ENCODE measurements at regions not wholly inside any gene's neighbourhood (a gene's known extent, or its start where the extent isn't known, plus 50 kb on each side); places are given as distances from the start of the nearest gene placed in this dataset.
A peak's percentile ranks its signal among the peaks of the same experiment; 100 is the strongest.

GRCh38 chr10:84994722-84995121, 666.3 kb downstream of the CCSER2 start:
- 73 to 77% methylated on average over 1 of the region's 1 CpG for WGBS, 2 donors

GRCh38 chr10:84996580-84996979, 668.2 kb downstream of the CCSER2 start:
- TF ChIP-seq CTCF (IDR thresholded peaks at IDR 0.05) (no peak), POLR2A (IDR thresholded peaks at IDR 0.05) (no peak)
- Histone ChIP-seq H3K36me3 (replicated peaks in 1 of 2; ENCODE audit: insufficient read depth in 1 of 2, low read depth in 2 of 2) (no peaks in the 10 kb centered on the region), H3K9me3 (no peaks in the 10 kb centered on the region), H3K4me3 (no peak overlapping the region), H3K4me1 (peaks cover 37% of the 10 kb centered on the region), H3K27ac (no peak overlapping the region), H3K27me3 (no peaks in the 10 kb centered on the region)
- no peak for DNase-seq
- no peak for ATAC-seq
- intact Hi-C loops (cut with DNase I) = no loop called here
- 86 to 97% methylated on average over 3 of the region's 3 CpGs for WGBS, 2 donors

More at GRCh38 chr10:84994722-84995121, 666.3 kb downstream of the CCSER2 start:
- peak overlapping the region in 3 of 4 donors; percentile 86 to 89 (median 87) for H3K27ac ChIP-seq
- intact Hi-C loops (cut with DNase I) = no loop called here
- no peak for ATAC-seq
- H3K9me3 ChIP-seq = no peaks in the 10 kb centered on the region
- no peaks in the 10 kb centered on the region for H3K27me3 ChIP-seq
- peaks cover 37% of the 10 kb centered on the region for H3K4me1 ChIP-seq
- TF ChIP-seq CTCF (IDR thresholded peaks at IDR 0.05) (no peak), POLR2A (IDR thresholded peaks at IDR 0.05) (no peak)
- H3K4me3 ChIP-seq = no peak overlapping the region
- no peak for DNase-seq
- no peaks in the 10 kb centered on the region for H3K36me3 ChIP-seq (replicated peaks in 1 of 2; ENCODE audit: insufficient read depth in 1 of 2, low read depth in 2 of 2)

- WGBS, 2 donors = 43 to 55% methylated on average over 2 of the region's 2 CpGs
- ATAC-seq = no peak
- peaks cover 31% of the 10 kb centered on the region for H3K4me1 ChIP-seq
These were observed 669.5 kb downstream of the CCSER2 start for GRCh38 chr10:84997870-84998269.

GRCh38 chr10:84999929-85000328, 671.5 kb downstream of the CCSER2 start:
- intact Hi-C loops (cut with DNase I) = no loop called here

More at GRCh38 chr10:84997870-84998269, 669.5 kb downstream of the CCSER2 start:
- Histone ChIP-seq H3K4me3 (no peak overlapping the region), H3K9me3 (no peaks in the 10 kb centered on the region), H3K27ac (no peak overlapping the region), H3K36me3 (replicated peaks in 1 of 2; ENCODE audit: insufficient read depth in 1 of 2, low read depth in 2 of 2) (no peaks in the 10 kb centered on the region), H3K27me3 (no peaks in the 10 kb centered on the region)
- intact Hi-C loops (cut with DNase I) = no loop called here
- no peak for DNase-seq
- TF ChIP-seq POLR2A (IDR thresholded peaks at IDR 0.05) (no peak), CTCF (IDR thresholded peaks at IDR 0.05) (no peak)

More at GRCh38 chr10:84999929-85000328, 671.5 kb downstream of the CCSER2 start:
- Histone ChIP-seq H3K27me3 (no peaks in the 10 kb centered on the region), H3K4me3 (no peak overlapping the region), H3K9me3 (no peaks in the 10 kb centered on the region), H3K27ac (no peak overlapping the region), H3K36me3 (replicated peaks in 1 of 2; ENCODE audit: insufficient read depth in 1 of 2, low read depth in 2 of 2) (no peaks in the 10 kb centered on the region), H3K4me1 (peaks cover 13% of the 10 kb centered on the region)
- WGBS, 2 donors = 78 to 82% methylated on average over 4 of the region's 4 CpGs
- TF ChIP-seq CTCF (IDR thresholded peaks at IDR 0.05) = no peak
- no peak for TF ChIP-seq POLR2A (IDR thresholded peaks at IDR 0.05)
- DNase-seq = no peak
- ATAC-seq = no peak
